ENCODE measurements at regions not wholly inside any gene's neighbourhood (a gene's known extent, or its start where the extent isn't known, plus 50 kb on each side); places are given as distances from the start of the nearest gene placed in this dataset.

DNA sequence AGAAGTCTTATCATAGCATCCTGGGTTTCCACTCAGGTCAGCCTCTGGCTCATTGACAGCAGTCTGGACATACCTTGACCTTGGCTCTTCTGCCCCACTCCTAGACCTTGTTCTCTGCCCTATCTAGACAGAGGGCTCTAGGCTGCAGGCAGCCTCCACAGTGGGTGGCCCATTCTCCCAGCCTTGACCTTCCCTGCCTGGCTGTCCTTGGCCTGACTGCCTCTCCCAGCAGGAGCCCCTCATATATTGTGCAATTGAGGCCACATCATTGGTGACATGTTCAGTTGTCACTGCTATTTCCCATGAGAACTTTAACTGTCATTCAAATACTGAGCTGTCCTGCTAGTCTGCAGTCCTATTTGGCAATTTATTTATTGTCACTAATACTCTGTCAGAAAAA lies 503.4 kb downstream of the PLXNA4 start:
- Histone ChIP-seq H3K27me3 (peaks cover 0 to 6% of the 10 kb centered on the region in 2 donors), H3K4me3 (no peak overlapping the region), H3K36me3 (no peaks in the 10 kb centered on the region), H3K27ac (no peak overlapping the region), H3K9me3 (no peaks in the 10 kb centered on the region), H3K4me1 (peaks cover 0 to under 1% (median under 1%) of the 10 kb centered on the region in 4 donors)
- no peak for DNase-seq
- intact Hi-C loops (cut with DNase I; ENCODE audit: low total_unique reads): no loop called here
- TF ChIP-seq, protein P1, sequence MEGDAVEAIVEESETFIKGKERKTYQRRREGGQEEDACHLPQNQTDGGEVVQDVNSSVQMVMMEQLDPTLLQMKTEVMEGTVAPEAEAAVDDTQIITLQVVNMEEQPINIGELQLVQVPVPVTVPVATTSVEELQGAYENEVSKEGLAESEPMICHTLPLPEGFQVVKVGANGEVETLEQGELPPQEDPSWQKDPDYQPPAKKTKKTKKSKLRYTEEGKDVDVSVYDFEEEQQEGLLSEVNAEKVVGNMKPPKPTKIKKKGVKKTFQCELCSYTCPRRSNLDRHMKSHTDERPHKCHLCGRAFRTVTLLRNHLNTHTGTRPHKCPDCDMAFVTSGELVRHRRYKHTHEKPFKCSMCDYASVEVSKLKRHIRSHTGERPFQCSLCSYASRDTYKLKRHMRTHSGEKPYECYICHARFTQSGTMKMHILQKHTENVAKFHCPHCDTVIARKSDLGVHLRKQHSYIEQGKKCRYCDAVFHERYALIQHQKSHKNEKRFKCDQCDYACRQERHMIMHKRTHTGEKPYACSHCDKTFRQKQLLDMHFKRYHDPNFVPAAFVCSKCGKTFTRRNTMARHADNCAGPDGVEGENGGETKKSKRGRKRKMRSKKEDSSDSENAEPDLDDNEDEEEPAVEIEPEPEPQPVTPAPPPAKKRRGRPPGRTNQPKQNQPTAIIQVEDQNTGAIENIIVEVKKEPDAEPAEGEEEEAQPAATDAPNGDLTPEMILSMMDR (IDR thresholded peaks at IDR 0.05): no peak

DNA sequence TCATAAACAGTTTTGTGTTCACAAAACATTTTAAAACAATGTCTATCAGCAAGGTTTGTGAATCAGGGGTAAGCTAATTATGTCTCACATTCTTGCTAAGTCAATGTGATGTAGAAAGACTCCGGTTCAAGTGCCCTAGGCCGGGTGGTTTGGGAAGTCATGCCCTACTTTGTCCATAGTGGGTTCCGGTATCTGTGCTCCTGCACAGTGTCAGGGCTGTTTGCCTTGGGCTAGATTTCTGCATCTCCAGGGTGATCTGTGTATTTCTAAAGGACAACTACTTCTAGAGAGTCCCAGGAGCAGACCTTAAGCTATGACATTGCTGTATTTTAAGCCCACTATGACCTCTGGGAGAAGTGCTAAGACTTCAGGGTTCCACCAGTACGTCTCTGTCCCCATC lies 504.1 kb downstream of the PLXNA4 start:
- Histone ChIP-seq H3K4me3 (no peak overlapping the region), H3K27me3 (peaks cover 0 to 6% of the 10 kb centered on the region in 2 donors), H3K9me3 (no peaks in the 10 kb centered on the region), H3K27ac (no peak overlapping the region), H3K4me1 (peaks cover 0 to 8% (median 6%) of the 10 kb centered on the region in 4 donors), H3K36me3 (no peaks in the 10 kb centered on the region)
- no peak for DNase-seq
- intact Hi-C loops (cut with DNase I; ENCODE audit: low total_unique reads): no loop called here
- TF ChIP-seq, protein P1 (IDR thresholded peaks at IDR 0.05): no peak

DNA sequence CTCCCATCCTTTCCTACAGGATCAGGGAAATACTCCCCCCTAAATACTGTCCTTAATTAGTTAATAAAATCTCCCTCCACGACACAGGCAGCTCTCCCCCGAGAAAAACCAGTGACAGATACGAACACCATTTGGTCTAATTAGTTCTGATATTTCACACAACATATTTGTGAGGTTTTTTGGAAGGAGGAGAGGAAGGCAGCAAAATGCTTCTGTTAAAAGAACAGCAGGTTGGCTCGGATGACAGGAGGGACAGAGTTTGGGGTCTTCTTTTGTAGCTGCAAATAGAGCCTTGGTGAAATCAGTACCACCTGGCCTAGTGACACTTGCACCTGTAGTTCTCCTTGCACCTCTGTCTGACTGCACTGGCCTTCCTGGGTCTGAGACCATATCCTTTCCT lies 507.0 kb downstream of the PLXNA4 start:
- Histone ChIP-seq H3K36me3 (no peaks in the 10 kb centered on the region), H3K27me3 (no peaks in the 10 kb centered on the region), H3K4me1 (peaks cover 0 to 29% (median 27%) of the 10 kb centered on the region in 4 donors), H3K9me3 (no peaks in the 10 kb centered on the region), H3K4me3 (no peak overlapping the region), H3K27ac (no peak overlapping the region)
- TF ChIP-seq, protein P1 (IDR thresholded peaks at IDR 0.05): no peak
- no peak for DNase-seq
- intact Hi-C loops (cut with DNase I; ENCODE audit: low total_unique reads): no loop called here

DNA sequence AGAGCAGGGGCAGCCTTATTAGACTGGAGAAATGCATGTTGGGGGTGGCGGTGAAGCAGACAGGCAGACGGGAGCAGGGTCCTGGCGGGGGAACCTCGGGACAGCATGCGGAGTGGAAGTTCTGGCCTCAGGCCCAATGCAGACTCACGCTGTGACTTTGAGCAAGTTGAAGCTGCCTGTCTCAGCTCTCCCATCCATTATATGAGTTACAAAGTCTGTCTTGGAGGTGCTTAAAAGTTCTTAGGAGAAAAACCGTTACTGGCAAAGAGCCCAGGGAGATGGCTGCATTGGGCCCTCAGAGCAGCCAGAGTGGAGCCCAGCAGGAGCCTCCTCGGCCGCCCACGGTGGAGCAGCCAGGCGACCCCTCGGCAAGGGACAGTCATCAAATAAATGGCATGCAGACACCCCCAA lies 509.5 kb downstream of the PLXNA4 start:
- DNase-seq: peak in 1 of 2 donors; percentile 80
- intact Hi-C loops (cut with DNase I; ENCODE audit: low total_unique reads): no loop called here
- TF ChIP-seq, protein P1 (IDR thresholded peaks at IDR 0.05): no peak
- peak overlapping the region; percentile 76 to 79 for H3K27ac ChIP-seq
- no peaks in the 10 kb centered on the region for H3K9me3 ChIP-seq
- no peaks in the 10 kb centered on the region for H3K27me3 ChIP-seq
- no peaks in the 10 kb centered on the region for H3K36me3 ChIP-seq
- no peak overlapping the region for H3K4me3 ChIP-seq
- peaks cover 0 to 29% (median 27%) of the 10 kb centered on the region in 4 donors for H3K4me1 ChIP-seq

DNA sequence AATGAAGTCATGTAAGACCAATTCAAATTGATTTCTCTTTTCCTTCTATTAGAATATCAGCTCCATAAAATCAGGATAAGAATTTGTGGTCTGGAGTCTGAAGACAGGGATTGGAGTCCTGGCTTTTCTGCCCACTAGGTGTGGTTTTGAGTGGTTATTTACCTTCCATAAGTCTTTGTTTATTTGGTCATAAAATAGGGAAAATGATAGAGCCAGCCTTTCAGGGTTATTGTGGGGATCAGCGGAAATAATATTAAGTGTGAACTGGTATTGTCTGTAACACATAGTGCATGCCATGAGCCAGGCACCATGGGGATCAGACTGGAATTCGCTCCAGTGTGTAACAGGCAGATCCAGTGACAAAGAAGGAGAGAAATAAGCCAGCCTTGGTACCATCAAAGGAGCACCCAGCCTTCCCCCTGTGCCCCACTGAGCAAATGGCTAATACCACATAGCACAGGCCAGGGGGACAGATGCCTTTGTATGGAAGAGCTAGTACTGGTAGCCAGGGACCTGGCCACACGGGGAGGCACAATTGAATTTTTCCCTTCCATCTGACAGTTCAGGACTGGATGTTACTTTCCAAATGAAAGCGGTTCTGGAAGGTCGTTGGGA lies 509.7 kb upstream of the PODXL start:
- Histone ChIP-seq H3K27me3 (no peaks in the 10 kb centered on the region), H3K27ac (peak overlapping the region; percentile 76 to 79), H3K9me3 (no peaks in the 10 kb centered on the region), H3K4me1 (peaks cover 0 to 29% (median 27%) of the 10 kb centered on the region in 4 donors), H3K36me3 (no peaks in the 10 kb centered on the region), H3K4me3 (no peak overlapping the region)
- DNase-seq: no peak
- intact Hi-C loops (cut with DNase I; ENCODE audit: low total_unique reads): no loop called here
- TF ChIP-seq, protein P1 (IDR thresholded peaks at IDR 0.05): no peak
